ENCODE measurements at regions not wholly inside any gene's neighbourhood (a gene's known extent, or its start where the extent isn't known, plus 50 kb on each side); places are given as distances from the start of the nearest gene placed in this dataset.

DNA sequence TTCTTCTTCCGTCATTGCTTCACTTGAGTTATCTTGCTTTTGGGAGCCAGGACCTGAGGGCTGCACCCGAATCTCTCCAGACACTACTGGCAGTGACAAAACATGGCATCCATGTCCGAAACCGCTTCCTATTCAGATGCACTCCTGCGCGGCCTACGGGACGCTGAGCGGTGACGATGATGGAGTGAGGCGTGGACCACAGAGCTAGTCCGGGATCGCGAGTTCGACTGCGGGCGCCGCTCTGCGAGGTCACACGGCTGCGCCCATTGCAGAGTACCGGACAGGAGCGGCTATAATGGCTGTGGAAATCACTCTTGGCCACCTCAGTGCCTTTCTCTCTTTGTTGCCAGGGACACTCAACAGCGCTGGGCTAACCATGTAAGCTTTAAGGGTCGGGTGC lies 453.8 kb upstream of the CNTN5 start:
- Histone ChIP-seq H4K20me1 (ENCODE audit: insufficient read depth) (no peaks in the 10 kb centered on the region), H3K9me2 (peaks cover 3% of the 10 kb centered on the region; the same call in 1 of the 2 replicates), H3F3A (replicated peaks; ENCODE audit: insufficient read depth) (no peaks in the 10 kb centered on the region), H3K9ac (no peak overlapping the region), H3K27ac (ENCODE audit: low read depth in 2 of 2, low read length in 1 of 2) (no peak overlapping the region), H3K4me3 (ENCODE audit: low read depth in 2 of 2, low read length in 1 of 2) (no peak overlapping the region), H3K4me2 (no peak overlapping the region), H3K9me3 (no peaks in the 10 kb centered on the region), H3K27me3 (ENCODE audit: insufficient read depth) (no peaks in the 10 kb centered on the region), H3K79me2 (ENCODE audit: insufficient read depth) (no peaks in the 10 kb centered on the region), H3K4me1 (ENCODE audit: control insufficient read depth in 1 of 2, insufficient read depth in 2 of 2, low read depth in 1 of 2, low read length in 1 of 2) (no peaks in the 10 kb centered on the region), H3K36me3 (replicated peaks in 1 of 2; ENCODE audit: control insufficient read depth in 1 of 2, insufficient read depth in 2 of 2, low read length in 1 of 2) (no peaks in the 10 kb centered on the region), H2AFZ (ENCODE audit: low read depth) (no peak overlapping the region)
- DNase-seq = no peak
- POLR2A ChIA-PET = no interaction called here
- TF ChIP-seq ELF1 (IDR thresholded peaks at IDR 0.05) = no peak
- TF ChIP-seq SIN3A (IDR thresholded peaks at IDR 0.05; ENCODE audit: borderline replicate concordance, low read depth, low read length) = no peak
- TF ChIP-seq CHD2 (IDR thresholded peaks at IDR 0.05; ENCODE audit: low read length, partially characterized antibody) = no peak
- no peak for TF ChIP-seq EZH2phosphoT487 (IDR thresholded peaks at IDR 0.05; ENCODE audit: borderline replicate concordance, low read depth)
- no peak for TF ChIP-seq CTCF (IDR thresholded peaks at IDR 0.05)
- TF ChIP-seq ZBTB33 (IDR thresholded peaks at IDR 0.05; ENCODE audit: borderline replicate concordance, low read depth) = no peak
- TF ChIP-seq YY1 (IDR thresholded peaks at IDR 0.05; ENCODE audit: low read depth) = no peak
- TF ChIP-seq POLR2AphosphoS5 (IDR thresholded peaks at IDR 0.05; ENCODE audit: low read depth, low read length) = no peak
- no peak for TF ChIP-seq RCOR1 (IDR thresholded peaks at IDR 0.05; ENCODE audit: low read length)
- CTCF ChIA-PET = no interaction called here
- 57% methylated on average over 25 of the region's 25 CpGs for WGBS (ENCODE audit: low lambda C conversion rate)

DNA sequence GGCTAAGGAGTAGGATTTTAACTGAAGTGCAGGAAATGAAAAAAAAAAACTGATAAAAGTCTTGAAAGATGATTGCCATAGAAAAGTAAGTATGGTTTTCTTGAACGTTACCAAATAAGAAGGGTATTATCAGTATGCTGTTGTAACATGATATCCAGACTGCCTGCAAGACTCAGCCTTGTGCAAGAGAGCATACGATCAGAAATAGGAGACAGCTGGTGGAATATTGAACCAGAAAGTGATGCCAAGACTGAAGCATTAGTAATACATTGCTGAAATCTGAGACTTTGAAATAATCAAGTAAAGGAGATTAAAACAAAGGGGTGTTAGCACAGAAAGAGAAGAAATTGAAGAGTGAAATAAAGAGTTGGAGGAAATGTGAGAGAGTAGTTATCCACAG lies 452.7 kb upstream of the CNTN5 start:
- TF ChIP-seq ELF1 (IDR thresholded peaks at IDR 0.05) (no peak), POLR2AphosphoS5 (IDR thresholded peaks at IDR 0.05; ENCODE audit: low read depth, low read length) (no peak), FOXM1 (IDR thresholded peaks at IDR 0.05; ENCODE audit: low read depth) (no peak), RAD21 (IDR thresholded peaks at IDR 0.05; ENCODE audit: low read length) (no peak)
- Histone ChIP-seq H3K79me2 (ENCODE audit: insufficient read depth) (no peaks in the 10 kb centered on the region), H3K4me1 (ENCODE audit: control insufficient read depth in 1 of 2, insufficient read depth in 2 of 2, low read depth in 1 of 2, low read length in 1 of 2) (no peaks in the 10 kb centered on the region), H3K9me3 (no peaks in the 10 kb centered on the region), H3K4me3 (ENCODE audit: low read depth in 2 of 2, low read length in 1 of 2) (no peak overlapping the region), H3K4me2 (no peak overlapping the region), H4K20me1 (ENCODE audit: insufficient read depth) (no peaks in the 10 kb centered on the region), H3K27ac (ENCODE audit: low read depth in 2 of 2, low read length in 1 of 2) (no peak overlapping the region), H3F3A (replicated peaks; ENCODE audit: insufficient read depth) (no peaks in the 10 kb centered on the region), H3K9ac (no peak overlapping the region), H3K27me3 (ENCODE audit: insufficient read depth) (no peaks in the 10 kb centered on the region), H3K9me2 (peaks cover 3% of the 10 kb centered on the region; the same call in 1 of the 2 replicates), H3K36me3 (replicated peaks in 1 of 2; ENCODE audit: control insufficient read depth in 1 of 2, insufficient read depth in 2 of 2, low read length in 1 of 2) (no peaks in the 10 kb centered on the region), H2AFZ (ENCODE audit: low read depth) (no peak overlapping the region)
- WGBS (ENCODE audit: low lambda C conversion rate) = 0% methylated on average over 2 of the region's 2 CpGs
- CTCF ChIA-PET = no interaction called here
- no peak for DNase-seq
- POLR2A ChIA-PET = no interaction called here

Measured in SK-N-SH (cell line).